Spleen (tissue), 3 donors: ENCODE measurements at regions not wholly inside any gene's neighbourhood (a gene's known extent, or its start where the extent isn't known, plus 50 kb on each side); places are given as distances from the start of the nearest gene placed in this dataset.

Source experiments
- POLR2A ChIP-seq, 3 donors: fragments of 450-650 bp; IDR thresholded peaks; one replicate each; pipeline ENCODE4 v1.5.1; 2017; ENCODE audit warnings: antibody characterized with exemption in 3 of 3, mild to moderate bottlenecking in 1 of 3
- POLR2AphosphoS5 ChIP-seq, 3 donors: sonication (generic); formaldehyde crosslinking; IDR thresholded peaks; one replicate each; pipeline ENCODE4 v1.5.1; 2017; ENCODE audit warnings: antibody characterized with exemption in 3 of 3

DNA sequence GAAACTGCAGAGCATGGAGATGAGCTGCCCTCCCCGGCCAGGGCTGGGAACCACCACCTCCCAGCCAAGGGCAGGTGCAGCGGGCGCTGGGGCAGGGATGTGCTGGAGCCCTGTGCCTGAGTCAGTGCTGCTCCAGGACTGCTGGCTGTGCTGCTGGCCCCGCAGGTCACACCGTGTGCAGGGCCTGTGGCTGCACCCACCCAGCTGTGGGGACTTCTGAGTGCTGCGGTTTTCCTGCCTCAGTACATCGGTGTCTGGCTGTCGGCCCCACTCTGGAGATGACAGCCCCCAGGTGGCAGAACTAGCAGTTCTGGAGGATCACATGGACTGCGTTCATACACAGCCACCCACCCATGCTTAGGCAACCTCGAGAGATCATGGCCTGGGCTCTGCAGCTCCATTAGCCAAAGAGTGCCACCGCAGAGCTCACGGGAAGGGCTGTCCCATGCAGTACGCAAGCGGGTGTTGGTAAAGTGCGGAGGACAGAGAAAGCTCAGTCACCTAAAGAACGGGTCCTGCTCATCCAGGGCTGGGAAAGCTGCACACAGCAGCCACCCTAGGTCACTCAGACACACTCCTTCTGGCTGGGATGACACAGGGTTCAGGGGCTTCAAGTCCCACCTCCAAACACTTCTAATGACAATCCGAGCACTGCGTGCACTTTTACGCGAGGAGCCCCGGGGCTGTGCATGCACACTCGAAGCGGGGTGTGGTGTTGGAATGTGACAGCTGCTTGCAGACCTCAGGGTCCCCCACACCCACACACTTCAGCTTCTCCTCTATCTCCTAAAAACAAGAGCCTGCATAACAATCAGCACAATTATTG lies 198.1 kb upstream of the PPP2R2D start:
- no peak for TF ChIP-seq POLR2A (IDR thresholded peaks at IDR 0.05)
- TF ChIP-seq POLR2AphosphoS5 (IDR thresholded peaks at IDR 0.05), result no peak
